OCI-LY3 (cell line): ENCODE measurements at regions not wholly inside any gene's neighbourhood (a gene's known extent, or its start where the extent isn't known, plus 50 kb on each side); places are given as distances from the start of the nearest gene placed in this dataset.

Source experiments
- EZH2phosphoT487 ChIP-seq: fragments of 200-600 bp; shearing (Covaris generic); IDR thresholded peaks from 2 replicates; pipeline ENCODE4 v1.6.1; 2018; ENCODE audit warnings: antibody characterized with exemption, mixed run types, low read depth
- TF ChIP-seq, protein P1 (sequence below): fragments of 200-600, 300-600 bp; sonication (generic); IDR thresholded peaks from 2 replicates; pipeline ENCODE4 v1.5.1; 2014; ENCODE audit warnings: antibody characterized with exemption, low read length, low read depth

DNA sequence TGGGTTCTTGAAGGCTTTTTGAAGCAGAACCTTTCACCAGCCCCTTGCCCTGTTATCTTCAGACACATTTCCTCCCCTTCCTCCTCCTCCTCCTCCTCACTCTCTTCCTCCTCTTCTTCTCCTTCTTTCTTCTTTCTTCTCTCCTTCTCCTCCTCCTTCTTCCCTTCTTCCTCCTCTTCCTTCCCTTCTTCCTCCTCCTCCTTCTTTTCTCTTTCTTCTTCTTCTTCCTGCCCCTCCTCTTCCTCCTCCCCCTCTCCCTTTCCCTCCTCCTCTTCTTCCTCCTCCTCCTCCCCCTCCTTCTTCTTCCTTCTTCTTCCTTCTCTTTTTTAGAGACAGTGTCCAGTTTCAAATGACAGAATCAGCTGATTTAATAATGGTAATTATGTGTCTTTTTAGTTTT lies 226.0 kb downstream of the DKK2 start:
- TF ChIP-seq, protein P1, sequence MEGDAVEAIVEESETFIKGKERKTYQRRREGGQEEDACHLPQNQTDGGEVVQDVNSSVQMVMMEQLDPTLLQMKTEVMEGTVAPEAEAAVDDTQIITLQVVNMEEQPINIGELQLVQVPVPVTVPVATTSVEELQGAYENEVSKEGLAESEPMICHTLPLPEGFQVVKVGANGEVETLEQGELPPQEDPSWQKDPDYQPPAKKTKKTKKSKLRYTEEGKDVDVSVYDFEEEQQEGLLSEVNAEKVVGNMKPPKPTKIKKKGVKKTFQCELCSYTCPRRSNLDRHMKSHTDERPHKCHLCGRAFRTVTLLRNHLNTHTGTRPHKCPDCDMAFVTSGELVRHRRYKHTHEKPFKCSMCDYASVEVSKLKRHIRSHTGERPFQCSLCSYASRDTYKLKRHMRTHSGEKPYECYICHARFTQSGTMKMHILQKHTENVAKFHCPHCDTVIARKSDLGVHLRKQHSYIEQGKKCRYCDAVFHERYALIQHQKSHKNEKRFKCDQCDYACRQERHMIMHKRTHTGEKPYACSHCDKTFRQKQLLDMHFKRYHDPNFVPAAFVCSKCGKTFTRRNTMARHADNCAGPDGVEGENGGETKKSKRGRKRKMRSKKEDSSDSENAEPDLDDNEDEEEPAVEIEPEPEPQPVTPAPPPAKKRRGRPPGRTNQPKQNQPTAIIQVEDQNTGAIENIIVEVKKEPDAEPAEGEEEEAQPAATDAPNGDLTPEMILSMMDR = no peak
- no peak for TF ChIP-seq EZH2phosphoT487
